ENCODE measurements at regions not wholly inside any gene's neighbourhood (a gene's known extent, or its start where the extent isn't known, plus 50 kb on each side); places are given as distances from the start of the nearest gene placed in this dataset.
"Not testable (repeated sequence)": the region's sequence is repeated elsewhere in the genome, so short reads cannot be mapped to it uniquely, and the experiment has no call there.

- not testable (repeated sequence) for FAIRE-seq; H3K4me3 Mint-ChIP-seq (ENCODE audit: unreplicated experiment); DNase-seq (ENCODE audit: low read depth); H3K79me2 ChIP-seq (ENCODE audit: insufficient read depth, low read length); H3K27me3 ChIP-seq (ENCODE audit: insufficient read depth, low read length); H3K9me3 Mint-ChIP-seq (ENCODE audit: unreplicated experiment); H3K36me3 ChIP-seq (ENCODE audit: insufficient read depth, low read length); H3K4me2 ChIP-seq (ENCODE audit: low read length); H3K9me3 ChIP-seq (ENCODE audit: insufficient read depth, low read depth, low read length); H3K9ac ChIP-seq (ENCODE audit: low read length); H3K27ac ChIP-seq (ENCODE audit: low read depth, low read length); H3K4me3 ChIP-seq (ENCODE audit: insufficient read depth, low read depth, low read length); H2AFZ ChIP-seq (ENCODE audit: low read depth, low read length); H4K20me1 ChIP-seq (ENCODE audit: insufficient read depth, low read length); H3K4me1 ChIP-seq (ENCODE audit: insufficient read depth, low read length); H3K36me3 Mint-ChIP-seq (ENCODE audit: low read depth, unreplicated experiment); H3K4me1 Mint-ChIP-seq (ENCODE audit: low read depth, unreplicated experiment); H3K27ac Mint-ChIP-seq (ENCODE audit: unreplicated experiment); H3K27me3 Mint-ChIP-seq (ENCODE audit: low read depth, unreplicated experiment)
Measured at GRCh38 chrX:133483771-133484170, 68.5 kb upstream of the GPC4 start.

GRCh38 chrX:133482056-133482952, 67.0 kb upstream of the GPC4 start:
- H3K27ac Mint-ChIP-seq (ENCODE audit: unreplicated experiment): no peak overlapping the region
- no peaks in the 10 kb centered on the region for H3K27me3 Mint-ChIP-seq (ENCODE audit: low read depth, unreplicated experiment)
- H3K36me3 Mint-ChIP-seq (ENCODE audit: low read depth, unreplicated experiment): no peaks in the 10 kb centered on the region
- Histone ChIP-seq H4K20me1 (ENCODE audit: insufficient read depth, low read length) (no peaks in the 10 kb centered on the region), H3K9ac (ENCODE audit: low read length) (no peak overlapping the region), H3K4me1 (ENCODE audit: insufficient read depth, low read length) (no peaks in the 10 kb centered on the region), H3K9me3 (ENCODE audit: insufficient read depth, low read depth, low read length) (no peaks in the 10 kb centered on the region), H3K79me2 (ENCODE audit: insufficient read depth, low read length) (no peaks in the 10 kb centered on the region), H3K27ac (ENCODE audit: low read depth, low read length) (no peak overlapping the region), H2AFZ (ENCODE audit: low read depth, low read length) (no peak overlapping the region), H3K4me2 (ENCODE audit: low read length) (no peak overlapping the region), H3K27me3 (ENCODE audit: insufficient read depth, low read length) (no peaks in the 10 kb centered on the region), H3K36me3 (ENCODE audit: insufficient read depth, low read length) (no peaks in the 10 kb centered on the region), H3K4me3 (ENCODE audit: insufficient read depth, low read depth, low read length) (no peak overlapping the region)
- H3K9me3 Mint-ChIP-seq (ENCODE audit: unreplicated experiment): peaks cover 5% of the 10 kb centered on the region
- FAIRE-seq (peak; percentile 47), DNase-seq (ENCODE audit: low read depth) (peak; percentile 43)
- no peak for TF ChIP-seq EZH2 (IDR thresholded peaks at IDR 0.05; ENCODE audit: insufficient read depth, low read length)
- no peak for TF ChIP-seq CTCF (IDR thresholded peaks at IDR 0.05; ENCODE audit: insufficient read depth, low read depth, low read length)
- peaks cover 3% of the 10 kb centered on the region for H3K4me1 Mint-ChIP-seq (ENCODE audit: low read depth, unreplicated experiment)
- H3K4me3 Mint-ChIP-seq (ENCODE audit: unreplicated experiment): no peak overlapping the region

- Histone ChIP-seq H2AFZ (ENCODE audit: low read depth, low read length) (no peak overlapping the region), H3K36me3 (ENCODE audit: insufficient read depth, low read length) (no peaks in the 10 kb centered on the region), H3K4me2 (ENCODE audit: low read length) (no peak overlapping the region), H3K27me3 (ENCODE audit: insufficient read depth, low read length) (no peaks in the 10 kb centered on the region), H3K4me1 (ENCODE audit: insufficient read depth, low read length) (no peaks in the 10 kb centered on the region), H3K9me3 (ENCODE audit: insufficient read depth, low read depth, low read length) (no peaks in the 10 kb centered on the region), H3K27ac (ENCODE audit: low read depth, low read length) (no peak overlapping the region), H3K9ac (ENCODE audit: low read length) (no peak overlapping the region), H4K20me1 (ENCODE audit: insufficient read depth, low read length) (no peaks in the 10 kb centered on the region), H3K79me2 (ENCODE audit: insufficient read depth, low read length) (no peaks in the 10 kb centered on the region), H3K4me3 (ENCODE audit: insufficient read depth, low read depth, low read length) (no peak overlapping the region)
- H3K27ac Mint-ChIP-seq (ENCODE audit: unreplicated experiment): no peak overlapping the region
- peaks cover 7% of the 10 kb centered on the region for H3K4me1 Mint-ChIP-seq (ENCODE audit: low read depth, unreplicated experiment)
- no peaks in the 10 kb centered on the region for H3K27me3 Mint-ChIP-seq (ENCODE audit: low read depth, unreplicated experiment)
- DNase-seq (ENCODE audit: low read depth) (no peak), FAIRE-seq (no peak)
- H3K9me3 Mint-ChIP-seq (ENCODE audit: unreplicated experiment): no peaks in the 10 kb centered on the region
- H3K4me3 Mint-ChIP-seq (ENCODE audit: unreplicated experiment): no peak overlapping the region
- H3K36me3 Mint-ChIP-seq (ENCODE audit: low read depth, unreplicated experiment): no peaks in the 10 kb centered on the region
- TF ChIP-seq CTCF (IDR thresholded peaks at IDR 0.05; ENCODE audit: insufficient read depth, low read depth, low read length) (no peak), EZH2 (IDR thresholded peaks at IDR 0.05; ENCODE audit: insufficient read depth, low read length) (no peak)
Measured at GRCh38 chrX:133477986-133478385, 62.7 kb upstream of the GPC4 start.

All from astrocyte (in vitro differentiated cells and primary cell).